GM12878 (cell line): ENCODE measurements at regions not wholly inside any gene's neighbourhood (a gene's known extent, or its start where the extent isn't known, plus 50 kb on each side); places are given as distances from the start of the nearest gene placed in this dataset.

Experiments
- ATAC-seq: fragments of 200-7000 bp; cut with Tn5 transposase; 3 replicates; pipeline ENCODE4 v1.9.1; 2020; ENCODE audit warnings: mild to moderate bottlenecking, moderate library complexity
- BruUV-seq: library from RNA; stranded (reverse); fragments of 400-500 nt; replicated peaks from 2 replicates; lab custom pipeline; 2021; lab: Mats Ljungman, UMichigan
- CTCF ChIA-PET: fragments of 300-600 bp; sonication (Branson Sonifier 250); formaldehyde crosslinking; extraction: SDS; loops from one replicate; lab custom pipeline; 2021; ENCODE audit warnings: inconsistent platforms; lab: Yijun Ruan, JAX
- POLR2A ChIA-PET: fragments of 350-600 bp; formaldehyde crosslinking; extraction: SDS; loops from one replicate; lab custom pipeline; 2021; ENCODE audit warnings: inconsistent platforms; lab: Charles Lee
- RAD21 ChIA-PET: fragments of 300-600 bp; sonication (Branson Sonifier 250); formaldehyde crosslinking; loops from one replicate; lab custom pipeline; 2023; ENCODE audit warnings: antibody characterized with exemption; ENCODE audit not compliant: unreplicated experiment; lab: Charles Lee
- SMC1A ChIA-PET: fragments of 300-600 bp; sonication (Branson Sonifier 250); formaldehyde crosslinking; loops from one replicate; lab custom pipeline; 2023; ENCODE audit not compliant: unreplicated experiment, uncharacterized antibody; lab: Charles Lee
- DNase-seq: peaks from one replicate; pipeline ENCODE4 v3.0.0-alpha.2; 2011; ENCODE audit warnings: low read depth, low spot score
- FAIRE-seq: peaks from 3 replicates; lab custom pipeline; 2011; peaks lifted over from hg19 to GRCh38; lab: Jason Lieb, UNC
- H2AFZ ChIP-seq: 2 replicates; pipeline ENCODE4 v1.6.0; 2011; ENCODE audit warnings: low read depth, low read length, control low read depth; ENCODE audit not compliant: control insufficient read depth
- H3K27ac ChIP-seq: 2 replicates; pipeline ENCODE4 v1.5.1; 2011; ENCODE audit warnings: control low read depth; ENCODE audit not compliant: control insufficient read depth, insufficient read depth
- H3K27me3 ChIP-seq, 2 experiments: replicated peaks in 1 of 2; 2 replicates each; pipeline versions ENCODE4 v1.6.0 to v1.6.1; 2011; ENCODE audit warnings: low read length in 1 of 2; ENCODE audit not compliant: control insufficient read depth in 2 of 2, insufficient read depth in 2 of 2
- H3K36me3 ChIP-seq, 2 experiments: 2 replicates each; pipeline ENCODE4 v1.5.1; 2011; ENCODE audit warnings: low read length in 1 of 2; ENCODE audit not compliant: control insufficient read depth in 2 of 2, insufficient read depth in 2 of 2
- H3K4me1 ChIP-seq: 2 replicates; pipeline ENCODE4 v1.6.1; 2011; ENCODE audit warnings: mild to moderate bottlenecking, low read length, moderate library complexity, mixed read lengths; ENCODE audit not compliant: control insufficient read depth, insufficient read depth
- H3K4me2 ChIP-seq: 2 replicates; pipeline ENCODE4 v1.6.0; 2011; ENCODE audit warnings: control low read depth; ENCODE audit not compliant: control insufficient read depth, insufficient read depth
- H3K4me3 ChIP-seq: fragments of 200-600 bp; sonication (generic); 2 replicates; pipeline ENCODE4 v1.5.1; 2016
- H3K79me2 ChIP-seq: 2 replicates; pipeline ENCODE4 v1.6.0; 2011; ENCODE audit warnings: low read length; ENCODE audit not compliant: control insufficient read depth, insufficient read depth
- H3K9ac ChIP-seq: 2 replicates; pipeline ENCODE4 v1.8.0; 2011; ENCODE audit warnings: low read length, control low read depth, mixed read lengths; ENCODE audit not compliant: control insufficient read depth, insufficient read depth
- H3K9me3 ChIP-seq: replicated peaks from 3 replicates; pipeline ENCODE4 v1.5.1; 2011; ENCODE audit warnings: mild to moderate bottlenecking, low read length; ENCODE audit not compliant: control insufficient read depth, insufficient read depth
- H4K20me1 ChIP-seq: 2 replicates; pipeline ENCODE4 v1.6.0; 2011; ENCODE audit not compliant: control insufficient read depth, insufficient read depth
- ATF2 ChIP-seq: IDR thresholded peaks from 2 replicates; pipeline ENCODE4 v1.6.1; 2012; ENCODE audit warnings: low read length, inconsistent platforms
- ATF7 ChIP-seq: fragments of 450-650 bp; IDR thresholded peaks from 2 replicates; pipeline ENCODE4 v1.6.1; 2016; ENCODE audit warnings: low read depth, mild to moderate bottlenecking
- CREB1 ChIP-seq: IDR thresholded peaks from 2 replicates; pipeline ENCODE4 v1.6.1; 2012; ENCODE audit warnings: low read depth, mild to moderate bottlenecking, inconsistent platforms
- E2F4 ChIP-seq: IDR thresholded peaks from 2 replicates; pipeline ENCODE4 v1.6.1; 2012; ENCODE audit warnings: low read depth, low read length, improper control_type of control experiment
- FOXK2 ChIP-seq: fragments of 450-650 bp; IDR thresholded peaks from 2 replicates; pipeline ENCODE4 v1.6.1; 2017; ENCODE audit warnings: mild to moderate bottlenecking, moderate library complexity
- GATAD2B ChIP-seq: fragments of 450-650 bp; conservative IDR thresholded peaks from 2 replicates; pipeline ENCODE4 v1.6.1; 2017; ENCODE audit warnings: low read depth, mild to moderate bottlenecking, moderate library complexity
- HDAC2 ChIP-seq: fragments of 200-600 bp; sonication (generic); IDR thresholded peaks from 2 replicates; pipeline ENCODE4 v1.6.1; 2017
- HSF1 ChIP-seq: fragments of 150-350 bp; IDR thresholded peaks from 2 replicates; pipeline ENCODE4 v1.6.1; 2014; ENCODE audit warnings: mild to moderate bottlenecking, low read depth, low read length
- IKZF1 ChIP-seq: fragments of 450-650 bp; conservative IDR thresholded peaks from 2 replicates; pipeline ENCODE4 v1.6.1; 2017; ENCODE audit warnings: antibody characterized with exemption, mild to moderate bottlenecking
- MEF2A ChIP-seq: IDR thresholded peaks from 2 replicates; pipeline ENCODE4 v1.6.1; 2011; ENCODE audit warnings: low read depth, mild to moderate bottlenecking, low read length, moderate library complexity; ENCODE audit not compliant: insufficient read depth
- NFYB ChIP-seq: IDR thresholded peaks from 2 replicates; pipeline ENCODE4 v1.6.1; 2011; ENCODE audit warnings: low read depth, mild to moderate bottlenecking, low read length, improper control_type of control experiment, moderate library complexity; ENCODE audit not compliant: insufficient read depth
- NKRF ChIP-seq: fragments of 450-650 bp; conservative IDR thresholded peaks from 2 replicates; pipeline ENCODE4 v1.6.1; 2017; ENCODE audit warnings: mild to moderate bottlenecking, moderate library complexity
- PAX5 ChIP-seq: IDR thresholded peaks from 2 replicates; pipeline ENCODE4 v1.6.1; 2011; ENCODE audit warnings: low read depth, low read length, borderline replicate concordance
- RUNX3 ChIP-seq: IDR thresholded peaks from 2 replicates; pipeline ENCODE4 v1.6.1; 2012; ENCODE audit warnings: low read length, inconsistent platforms
- SMAD5 ChIP-seq: IDR thresholded peaks from 2 replicates; pipeline ENCODE4 v1.6.1; 2016; ENCODE audit warnings: antibody characterized with exemption, low read depth
- SMARCA5 ChIP-seq: fragments of 450-650 bp; IDR thresholded peaks from 2 replicates; pipeline ENCODE4 v1.6.1; 2017; ENCODE audit warnings: mild to moderate bottlenecking
- USF2 ChIP-seq: IDR thresholded peaks from 2 replicates; pipeline ENCODE4 v1.6.1; 2011; ENCODE audit warnings: low read depth, low read length, improper control_type of control experiment, borderline replicate concordance
- ZBED1 ChIP-seq: IDR thresholded peaks from 2 replicates; pipeline ENCODE4 v1.6.1; 2016; ENCODE audit warnings: borderline replicate concordance
- WGBS: methylation state at CpG from one replicate; pipeline ENCODE4 v1.1.6; 2016; ENCODE audit warnings: low lambda C conversion rate; ENCODE audit not compliant: insufficient replicate concordance, insufficient coverage; ENCODE audit errors: missing lambda C conversion rate; 5-methylcytosine and 5-hydroxymethylcytosine counted together
- in situ Hi-C: fragments of 300-500 bp; cut with MboI; formaldehyde crosslinking; loops from 9 replicates; pipeline ENCODE4 v1.14.3; 2018; ENCODE audit warnings: mixed read lengths
- intact Hi-C: fragments of 100-400 bp; cut with micrococcal nuclease; formaldehyde crosslinking; loops from one replicate; pipeline ENCODE4 v1.14.2; 2022; ENCODE audit not compliant: unreplicated experiment

GRCh38 chr7:98496618-98497017, 95.7 kb upstream of the BAIAP2L1 start (continued):
- TF ChIP-seq RUNX3 (no peak), E2F4 (no peak), CREB1 (no peak), SMARCA5 (no peak), SMAD5 (no peak)

GRCh38 chr7:98495200-98495955, 94.5 kb upstream of the BAIAP2L1 start:
- Histone ChIP-seq H3K4me2 (no peak overlapping the region), H3K27me3 (no peaks in the 10 kb centered on the region), H3K4me3 (no peak overlapping the region), H4K20me1 (no peaks in the 10 kb centered on the region), H3K4me1 (no peaks in the 10 kb centered on the region), H3K79me2 (no peaks in the 10 kb centered on the region), H3K9me3 (no peaks in the 10 kb centered on the region; the same call in 2 of the 3 replicates), H3K9ac (no peak overlapping the region), H3K36me3 (no peaks in the 10 kb centered on the region), H3K27ac (no peak overlapping the region), H2AFZ (no peak overlapping the region)
- FAIRE-seq (no peak), ATAC-seq (no peak), DNase-seq (no peak)
- in situ Hi-C loops (no loop called here), intact Hi-C loops (no loop called here)
- SMC1A ChIA-PET, result no interaction called here
- POLR2A ChIA-PET, result no interaction called here
- BruUV-seq, result no TSS peak
- 31% methylated on average over 11 of the region's 11 CpGs for WGBS
- RAD21 ChIA-PET, result no interaction called here
- CTCF ChIA-PET, result no interaction called here
- TF ChIP-seq ZBED1 (no peak), GATAD2B (no peak), FOXK2 (no peak), HDAC2 (no peak), PAX5 (no peak), IKZF1 (no peak), CREB1 (no peak), ATF2 (no peak), NKRF (no peak), MEF2A (no peak), HSF1 (no peak), NFYB (no peak), ATF7 (no peak), USF2 (no peak)
